ENCODE measurements at regions not wholly inside any gene's neighbourhood (a gene's known extent, or its start where the extent isn't known, plus 50 kb on each side); places are given as distances from the start of the nearest gene placed in this dataset.

- TF ChIP-seq EZH2 (IDR thresholded peaks at IDR 0.05) (no peak), POLR2AphosphoS5 (IDR thresholded peaks at IDR 0.05; ENCODE audit: borderline replicate concordance, low read depth, low read length) (no peak)
These were observed 121.6 kb downstream of the OGFRL1 start for GRCh38 chr6:71410164-71410566.
